ENCODE measurements at regions not wholly inside any gene's neighbourhood (a gene's known extent, or its start where the extent isn't known, plus 50 kb on each side); places are given as distances from the start of the nearest gene placed in this dataset.

GRCh38 chrX:77275392-77275791 is 171.8 kb upstream of the FGF16 start:
- Histone ChIP-seq H4K5ac (ENCODE audit: insufficient read length, low read depth, low read length) (no peak overlapping the region), H3K9ac (ENCODE audit: extremely low read depth, insufficient read length, low read length) (no peak overlapping the region), H3T11ph (ENCODE audit: low read length) (no peak overlapping the region), H4K8ac (replicated peaks; ENCODE audit: insufficient read length, low read depth, low read length) (no peak overlapping the region), H2BK5ac (ENCODE audit: insufficient read length, low read length) (no peak overlapping the region), H3K56ac (ENCODE audit: insufficient read length, low read depth, low read length) (no peak overlapping the region), H3K79me1 (ENCODE audit: insufficient read depth, low read depth, low read length, poor library complexity, severe bottlenecking) (no peaks in the 10 kb centered on the region), H3K23me2 (ENCODE audit: insufficient read length, low read depth, low read length, poor library complexity, severe bottlenecking) (no peaks in the 10 kb centered on the region), H2AK5ac (ENCODE audit: insufficient read length, low read length) (no peak overlapping the region), H3K4me2 (ENCODE audit: insufficient read depth, insufficient read length, low read length) (no peak overlapping the region), H3K23ac (ENCODE audit: insufficient read length, low read depth, low read length) (no peak overlapping the region), H3K18ac (ENCODE audit: insufficient read length, low read depth, low read length) (no peak overlapping the region), H3K79me2 (ENCODE audit: insufficient read depth, low read length) (no peaks in the 10 kb centered on the region), H2BK12ac (ENCODE audit: insufficient read length, low read depth, low read length) (no peak overlapping the region), H3K27ac (ENCODE audit: insufficient read length, low read depth, low read length) (no peak overlapping the region), H3K27me3 (ENCODE audit: insufficient read depth, low read length) (no peaks in the 10 kb centered on the region), H3K4me1 (ENCODE audit: insufficient read depth, low read length) (no peaks in the 10 kb centered on the region), H2BK120ac (ENCODE audit: low read depth, low read length, poor library complexity, severe bottlenecking) (no peak overlapping the region), H2AFZ (ENCODE audit: low read length) (no peak overlapping the region), H3K9me3 (ENCODE audit: control insufficient read depth, low read depth, low read length) (peaks cover 34% of the 10 kb centered on the region), H3K4ac (ENCODE audit: low read depth, low read length) (no peak overlapping the region), H3K14ac (ENCODE audit: insufficient read depth, low read length) (no peak overlapping the region), H2BK15ac (ENCODE audit: low read depth, low read length) (no peak overlapping the region), H4K20me1 (ENCODE audit: control insufficient read depth, insufficient read depth, insufficient read length) (no peaks in the 10 kb centered on the region), H2BK20ac (ENCODE audit: low read depth, low read length, poor library complexity, severe bottlenecking) (no peak overlapping the region), H4K91ac (ENCODE audit: insufficient read length, low read depth, low read length) (no peak overlapping the region)
- Mint-ChIP-seq H3K36me3 (ENCODE audit: insufficient read depth in 1 of 3, low read depth in 3 of 3) (peaks cover 0 to 12% (median 9%) of the 10 kb centered on the region in 3 experiments; a peak in 5 of 7 replicates), H3K9me3 (peaks cover 81 to 87% of the 10 kb centered on the region in 2 experiments), H3K4me3 (no peak overlapping the region), H3K27me3 (ENCODE audit: low read depth) (peaks cover 6% of the 10 kb centered on the region), H3K27ac (no peak overlapping the region), H3K4me1 (no peaks in the 10 kb centered on the region)
- DNase-seq: no peak
- TF ChIP-seq CTCF (conservative IDR thresholded peaks at IDR 0.05): no peak
- WGBS (ENCODE audit: extremely low coverage, insufficient read length, low lambda C conversion rate): no CpG with 5 or more reads among the region's 1 CpG

Measured in H9 (cell line).